Fibroblast of villous mesenchyme (primary cell): ENCODE measurements at regions not wholly inside any gene's neighbourhood (a gene's known extent, or its start where the extent isn't known, plus 50 kb on each side); places are given as distances from the start of the nearest gene placed in this dataset.
A peak's percentile ranks its signal among the peaks of the same experiment; 100 is the strongest.

Experiments used
- DNase-seq: peaks from one replicate; pipeline ENCODE4 v3.0.0-alpha.2; 2010; ENCODE audit warnings: low read depth
- H3K4me3 ChIP-seq: 2 replicates; pipeline ENCODE4 v1.5.1; 2011; ENCODE audit warnings: low read depth, mild to moderate bottlenecking, low read length
- TF ChIP-seq, protein P1 (sequence below): IDR thresholded peaks from 2 replicates; pipeline ENCODE4 v1.5.1; 2012; ENCODE audit warnings: low read depth, mild to moderate bottlenecking, low read length; ENCODE audit not compliant: insufficient read depth

DNA sequence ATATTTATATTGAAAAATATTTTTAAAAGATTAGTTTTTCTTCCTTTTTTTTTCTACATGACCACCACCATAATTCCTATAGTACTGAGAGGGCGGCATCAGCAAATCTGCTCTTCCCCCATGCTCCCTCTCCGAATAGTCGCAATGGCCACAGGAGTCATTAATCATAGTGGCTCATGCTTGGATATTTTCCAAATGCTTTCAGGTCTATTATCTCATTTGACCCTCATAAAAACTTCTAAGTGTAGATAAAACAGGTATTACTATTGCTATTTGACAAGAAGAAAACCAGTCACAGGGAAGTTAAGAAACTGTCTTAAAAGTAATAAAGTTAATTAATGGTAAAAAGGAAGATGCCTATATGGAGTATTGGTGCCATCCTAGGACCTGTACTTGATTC is 440.7 kb downstream of the CMPK2 start:
- no peak overlapping the region for H3K4me3 ChIP-seq
- DNase-seq = no peak
- TF ChIP-seq, protein P1, sequence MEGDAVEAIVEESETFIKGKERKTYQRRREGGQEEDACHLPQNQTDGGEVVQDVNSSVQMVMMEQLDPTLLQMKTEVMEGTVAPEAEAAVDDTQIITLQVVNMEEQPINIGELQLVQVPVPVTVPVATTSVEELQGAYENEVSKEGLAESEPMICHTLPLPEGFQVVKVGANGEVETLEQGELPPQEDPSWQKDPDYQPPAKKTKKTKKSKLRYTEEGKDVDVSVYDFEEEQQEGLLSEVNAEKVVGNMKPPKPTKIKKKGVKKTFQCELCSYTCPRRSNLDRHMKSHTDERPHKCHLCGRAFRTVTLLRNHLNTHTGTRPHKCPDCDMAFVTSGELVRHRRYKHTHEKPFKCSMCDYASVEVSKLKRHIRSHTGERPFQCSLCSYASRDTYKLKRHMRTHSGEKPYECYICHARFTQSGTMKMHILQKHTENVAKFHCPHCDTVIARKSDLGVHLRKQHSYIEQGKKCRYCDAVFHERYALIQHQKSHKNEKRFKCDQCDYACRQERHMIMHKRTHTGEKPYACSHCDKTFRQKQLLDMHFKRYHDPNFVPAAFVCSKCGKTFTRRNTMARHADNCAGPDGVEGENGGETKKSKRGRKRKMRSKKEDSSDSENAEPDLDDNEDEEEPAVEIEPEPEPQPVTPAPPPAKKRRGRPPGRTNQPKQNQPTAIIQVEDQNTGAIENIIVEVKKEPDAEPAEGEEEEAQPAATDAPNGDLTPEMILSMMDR = no peak

DNA sequence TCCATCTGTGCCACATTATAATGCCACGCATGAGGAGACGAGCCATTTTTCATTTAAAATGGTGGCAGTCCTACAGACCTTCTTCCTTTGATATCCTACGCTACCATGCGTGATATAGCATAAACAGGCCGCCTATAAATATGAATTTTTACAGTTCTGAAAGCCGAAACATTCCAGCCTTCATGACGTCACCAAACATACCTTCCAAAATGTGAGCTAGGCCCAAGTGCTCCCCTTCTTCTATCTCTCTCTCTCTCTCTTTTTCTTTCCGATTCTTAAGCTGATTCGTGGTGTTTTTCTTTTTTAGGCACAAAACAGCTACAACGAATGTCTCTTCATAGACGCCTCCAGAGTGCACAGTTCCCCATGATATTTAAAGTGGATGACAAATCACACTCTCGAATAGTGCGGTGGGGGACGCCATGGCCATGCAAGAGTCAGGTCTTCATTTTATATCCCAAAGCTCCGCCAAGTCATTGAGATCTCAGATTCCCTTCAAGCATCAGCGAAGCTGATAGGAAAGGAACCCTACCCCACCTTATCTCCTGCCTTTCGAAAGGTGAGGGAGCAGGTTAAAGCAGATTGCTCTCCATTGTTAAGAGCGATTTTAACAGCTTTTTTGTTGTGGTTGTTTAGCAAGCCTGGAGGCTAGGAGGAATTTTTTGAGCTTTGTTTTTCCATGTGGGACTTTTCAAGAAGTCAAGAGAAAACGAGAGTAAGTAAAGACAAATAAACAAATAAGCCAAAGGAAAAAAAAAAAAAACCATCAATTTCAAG is 436.3 kb downstream of the CMPK2 start:
- no peak for DNase-seq
- no peak overlapping the region for H3K4me3 ChIP-seq
- TF ChIP-seq, protein P1 = no peak

DNA sequence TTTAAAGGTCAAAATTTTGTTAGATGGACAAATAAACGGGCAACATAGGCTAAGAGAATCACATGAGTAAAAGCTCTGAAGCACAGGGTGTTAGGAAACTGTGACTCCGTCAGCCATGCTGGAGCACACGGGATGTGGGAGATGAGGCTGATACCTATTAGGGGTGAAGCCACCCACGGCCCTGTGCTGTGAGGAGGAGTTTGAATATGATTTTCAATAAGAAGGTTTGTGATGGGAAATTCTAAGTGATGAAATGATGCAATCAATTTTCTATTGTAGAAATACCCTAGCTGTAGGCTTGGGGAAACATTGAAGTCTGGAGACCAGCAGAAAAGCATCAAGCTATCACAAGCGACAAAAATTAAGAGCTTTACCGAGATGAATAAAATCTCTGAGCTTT is 431.3 kb downstream of the CMPK2 start:
- DNase-seq = no peak
- H3K4me3 ChIP-seq = no peak overlapping the region
- TF ChIP-seq, protein P1 = no peak

DNA sequence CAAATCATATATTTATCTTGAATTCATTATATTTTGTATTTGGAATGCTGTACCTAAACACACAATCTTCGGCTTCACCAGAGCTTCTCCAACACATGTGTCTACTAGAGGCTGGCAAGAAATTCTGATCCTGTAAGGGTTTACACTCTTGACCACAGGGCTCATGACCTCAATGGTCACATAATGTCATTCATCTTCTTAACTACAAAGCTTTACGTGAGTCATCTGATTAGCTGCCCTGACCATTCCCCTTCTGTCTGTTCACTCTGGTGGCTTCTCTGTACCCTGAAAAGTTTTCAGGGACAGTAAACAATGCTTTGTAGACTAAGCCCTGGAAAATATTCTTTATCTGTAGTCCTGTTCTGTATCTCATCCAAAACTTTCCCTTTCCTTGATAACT is 423.9 kb downstream of the CMPK2 start:
- peak; percentile 18 for DNase-seq
- TF ChIP-seq, protein P1 = no peak
- H3K4me3 ChIP-seq = no peak overlapping the region

DNA sequence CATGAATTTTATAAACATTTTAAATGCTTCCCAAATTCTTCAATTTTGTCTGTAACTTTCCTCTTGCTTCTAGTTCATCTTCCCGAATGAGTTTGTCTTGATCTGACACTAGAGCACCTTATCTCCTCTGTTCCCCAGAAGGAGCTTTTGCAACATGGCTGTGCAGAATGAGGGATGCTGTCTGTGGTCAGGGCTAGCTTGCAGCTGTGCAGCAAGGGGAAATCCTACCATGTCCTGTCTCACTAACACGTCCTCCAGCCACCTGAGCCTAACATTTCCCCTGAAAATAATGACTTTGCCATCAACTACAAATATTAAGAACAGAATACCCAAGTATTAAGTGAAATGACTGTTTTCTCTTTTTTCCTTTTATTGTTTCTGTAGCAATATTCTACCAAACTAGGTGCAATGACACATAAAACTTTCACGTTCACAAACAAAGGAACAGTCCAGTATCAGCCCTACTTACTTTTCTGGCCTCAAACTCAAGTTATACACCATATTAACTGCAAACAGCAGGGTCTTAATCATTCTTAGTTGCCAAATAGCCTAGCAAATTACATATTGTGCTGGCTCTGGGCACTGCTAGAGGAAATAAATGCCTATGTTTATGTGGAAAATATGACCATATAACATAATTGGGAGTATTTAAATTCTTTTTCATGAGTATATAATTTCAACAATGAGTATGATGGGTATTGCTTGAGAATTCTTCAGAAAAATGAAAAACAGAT is 423.3 kb downstream of the CMPK2 start:
- H3K4me3 ChIP-seq = no peak overlapping the region
- DNase-seq = peak; percentile 34
- TF ChIP-seq, protein P1 = no peak

DNA sequence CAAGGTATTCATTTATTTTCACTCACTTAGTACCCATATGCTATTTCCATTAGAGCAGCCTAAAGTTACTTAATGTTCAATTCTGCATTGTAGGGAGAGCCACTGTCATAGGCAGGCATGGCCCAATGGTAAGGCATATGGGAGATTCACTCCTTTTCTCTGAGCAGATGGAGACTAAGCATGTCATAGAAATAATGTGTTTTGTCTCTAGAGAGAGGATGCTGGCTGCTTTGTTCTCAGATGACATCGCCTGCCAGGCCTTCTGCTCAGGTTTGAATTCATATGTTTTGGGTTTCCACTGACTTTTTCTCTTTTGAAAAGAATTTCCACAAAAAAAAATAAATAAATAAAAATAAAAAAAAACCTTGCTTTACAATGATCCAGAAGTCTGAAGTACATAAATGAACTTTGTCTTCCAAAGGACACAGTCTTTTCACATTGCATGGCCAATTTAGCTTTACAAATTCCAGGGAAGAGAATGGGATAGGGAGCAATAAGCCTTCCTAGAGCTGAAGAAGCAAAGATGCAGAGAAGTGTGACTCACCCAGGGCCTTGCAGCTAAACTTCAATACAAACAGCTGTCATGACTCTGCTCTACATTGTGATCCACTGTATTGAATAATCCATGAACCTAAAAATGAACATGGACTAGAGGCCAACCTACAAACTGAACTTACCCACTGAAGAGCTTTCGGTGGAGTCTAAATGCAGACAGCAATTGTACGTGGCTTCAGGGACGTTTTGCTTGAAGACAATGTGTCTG is 422.5 kb downstream of the CMPK2 start:
- TF ChIP-seq, protein P1 = no peak
- no peak overlapping the region for H3K4me3 ChIP-seq
- no peak for DNase-seq
